ENCODE measurements at regions not wholly inside any gene's neighbourhood (a gene's known extent, or its start where the extent isn't known, plus 50 kb on each side); places are given as distances from the start of the nearest gene placed in this dataset.

- Histone ChIP-seq H3K27ac (no peak overlapping the region), H3K4me3 (no peak overlapping the region), H3K4me1 (no peaks in the 10 kb centered on the region), H3K36me3 (no peaks in the 10 kb centered on the region), H3K9me3 (peaks cover 0 to 7% (median 0%) of the 10 kb centered on the region in 11 donors), H3K27me3 (no peaks in the 10 kb centered on the region)
- DNase-seq (no peak), ATAC-seq (no peak)
- no peak for TF ChIP-seq CTCF (IDR thresholded peaks at IDR 0.05)
- intact Hi-C loops (cut with DNase I), result no loop called here
- 89 to 90% methylated on average over 3 of the region's 3 CpGs for WGBS, 2 donors
These were observed 52.9 kb upstream of the GLS start for GRCh38 chr2:190827720-190828119.

- Histone ChIP-seq H3K36me3 (no peaks in the 10 kb centered on the region), H3K9me3 (peaks cover 0 to under 1% (median 0%) of the 10 kb centered on the region in 11 donors), H3K4me1 (peaks cover 0 to 4% (median 0%) of the 10 kb centered on the region in 9 donors), H3K4me3 (no peak overlapping the region), H3K27me3 (no peaks in the 10 kb centered on the region), H3K27ac (no peak overlapping the region)
- ATAC-seq, result no peak
- WGBS, 2 donors, result 88 to 92% methylated on average over 1 of the region's 1 CpG
- intact Hi-C loops (cut with DNase I), result no loop called here
- DNase-seq, result no peak
- no peak for TF ChIP-seq CTCF (IDR thresholded peaks at IDR 0.05)
These were observed 51.0 kb upstream of the GLS start for GRCh38 chr2:190829642-190830041.
